HepG2 (cell line): ENCODE measurements at regions not wholly inside any gene's neighbourhood (a gene's known extent, or its start where the extent isn't known, plus 50 kb on each side); places are given as distances from the start of the nearest gene placed in this dataset.
"Not testable (repeated sequence)": the region's sequence is repeated elsewhere in the genome, so short reads cannot be mapped to it uniquely, and the experiment has no call there.

Experiments used
- CTCF ChIP-seq: sonication (generic); formaldehyde crosslinking; IDR thresholded peaks from 2 replicates; pipeline ENCODE4 v1.5.0; 2020; ENCODE audit warnings: mild to moderate bottlenecking, missing genetic modification reagents, moderate library complexity
- PCBP2 ChIP-seq: fragments of 200-400 bp; formaldehyde crosslinking; optimal IDR thresholded peaks from 2 replicates; pipeline ENCODE3; 2018; ENCODE audit warnings: low read length, low read depth; ENCODE audit not compliant: poor library complexity, severe bottlenecking
- POLR2A ChIP-seq, 2 experiments: IDR thresholded peaks; 2 replicates each; pipeline ENCODE4 v1.6.1; 2011; ENCODE audit warnings: low read depth in 2 of 2, low read length in 2 of 2, mild to moderate bottlenecking in 1 of 2, moderate library complexity in 1 of 2; ENCODE audit not compliant: insufficient read depth in 1 of 2
- SNAPC4 ChIP-seq: sonication (generic); formaldehyde crosslinking; IDR thresholded peaks from 2 replicates; pipeline ENCODE4 v1.4.0; 2020; ENCODE audit warnings: mild to moderate bottlenecking, missing genetic modification reagents
- ZNF282 ChIP-seq: fragments of 450-650 bp; IDR thresholded peaks from 2 replicates; pipeline ENCODE4 v1.6.1; 2018; ENCODE audit not compliant: partially characterized antibody
- ZNF460 ChIP-seq: sonication (generic); formaldehyde crosslinking; IDR thresholded peaks from 2 replicates; pipeline ENCODE4 v1.5.1; 2020; ENCODE audit warnings: missing genetic modification reagents, mild to moderate bottlenecking, borderline replicate concordance
- ZNF766 ChIP-seq: sonication (generic); formaldehyde crosslinking; IDR thresholded peaks from 2 replicates; pipeline ENCODE4 v1.5.0; 2020; ENCODE audit warnings: missing genetic modification reagents, borderline replicate concordance
- ZSCAN22 ChIP-seq: sonication (generic); formaldehyde crosslinking; IDR thresholded peaks from 2 replicates; pipeline ENCODE4 v1.4.0; 2020; ENCODE audit warnings: mild to moderate bottlenecking, missing genetic modification reagents

GRCh38 chr6:91190041-91190440 is 603.2 kb upstream of the MAP3K7 start:
- not testable (repeated sequence) for TF ChIP-seq ZNF766; POLR2A (IDR thresholded peaks at IDR 0.05; ENCODE audit: insufficient read depth in 1 of 2, low read depth in 2 of 2, low read length in 2 of 2); ZSCAN22 (CRISPR knock-in tag); CTCF (CRISPR knock-in tag); SNAPC4; ZNF460 (CRISPR knock-in tag); ZNF282; PCBP2
